NCI-H2107 (cell line): ENCODE measurements at regions not wholly inside any gene's neighbourhood (a gene's known extent, or its start where the extent isn't known, plus 50 kb on each side); places are given as distances from the start of the nearest gene placed in this dataset.
"Not testable (repeated sequence)": the region's sequence is repeated elsewhere in the genome, so short reads cannot be mapped to it uniquely, and the experiment has no call there.

Experiments used
- DNase-seq: peaks from one replicate; lab custom pipeline; 2025; lab: John Stamatoyannopoulos, UW

GRCh38 chr10:109065821-109066220, 857.5 kb downstream of the XPNPEP1 start:
- no peak for DNase-seq

- no peak for DNase-seq
Observed at GRCh38 chr10:109062371-109062770, 860.9 kb downstream of the XPNPEP1 start.

GRCh38 chr10:109055243-109055642, 868.1 kb downstream of the XPNPEP1 start:
- no peak for DNase-seq

GRCh38 chr10:109047856-109048255, 875.5 kb downstream of the XPNPEP1 start:
- no peak for DNase-seq

- not testable (repeated sequence) for DNase-seq
Observed at GRCh38 chr10:109046427-109046826, 876.9 kb downstream of the XPNPEP1 start.

GRCh38 chr10:109040622-109041021, 882.7 kb downstream of the XPNPEP1 start:
- DNase-seq = no peak

GRCh38 chr10:109037978-109038377, 885.3 kb downstream of the XPNPEP1 start:
- DNase-seq = no peak

- no peak for DNase-seq
Observed at GRCh38 chr10:109030581-109031210, 892.6 kb downstream of the XPNPEP1 start.

GRCh38 chr10:109029870-109030269, 893.4 kb downstream of the XPNPEP1 start:
- DNase-seq = no peak

GRCh38 chr10:109027534-109028185, 895.7 kb downstream of the XPNPEP1 start:
- DNase-seq = no peak

GRCh38 chr10:109025172-109025571, 898.1 kb downstream of the XPNPEP1 start:
- DNase-seq = no peak

GRCh38 chr10:109022417-109023049, 900.8 kb downstream of the XPNPEP1 start:
- DNase-seq = no peak

GRCh38 chr10:109019001-109019424, 904.3 kb downstream of the XPNPEP1 start:
- no peak for DNase-seq

GRCh38 chr10:109007514-109007913, 915.8 kb downstream of the XPNPEP1 start:
- no peak for DNase-seq

GRCh38 chr10:108990441-108990840, 932.9 kb downstream of the XPNPEP1 start:
- DNase-seq = no peak

GRCh38 chr10:108989976-108990375, 933.3 kb downstream of the XPNPEP1 start:
- no peak for DNase-seq

- no peak for DNase-seq
Observed at GRCh38 chr10:108982159-108982558, 941.2 kb downstream of the XPNPEP1 start.

- DNase-seq = no peak
Observed at GRCh38 chr10:108980869-108981268, 942.4 kb downstream of the XPNPEP1 start.

GRCh38 chr10:108975459-108976058, 947.8 kb downstream of the XPNPEP1 start:
- no peak for DNase-seq

GRCh38 chr10:108970016-108970415, 953.3 kb downstream of the XPNPEP1 start:
- DNase-seq = no peak

GRCh38 chr10:108966411-108966810, 956.9 kb downstream of the XPNPEP1 start:
- DNase-seq = no peak

- DNase-seq = no peak
Observed at GRCh38 chr10:108966005-108966404, 957.3 kb downstream of the XPNPEP1 start.

- no peak for DNase-seq
Observed at GRCh38 chr10:108962172-108962571, 961.1 kb downstream of the XPNPEP1 start.
